CD14-positive monocyte (primary cell): ENCODE measurements at regions not wholly inside any gene's neighbourhood (a gene's known extent, or its start where the extent isn't known, plus 50 kb on each side); places are given as distances from the start of the nearest gene placed in this dataset.

Source experiments
- DNase-seq, 3 donors: peaks; one replicate each; pipeline ENCODE4 v3.0.0-alpha.2; 2011 to 2022
- H2AFZ ChIP-seq: 2 replicates; pipeline ENCODE4 v1.6.0; 2012; ENCODE audit warnings: mild to moderate bottlenecking, low read depth, low read length, inconsistent platforms; ENCODE audit not compliant: insufficient read depth, poor library complexity, severe bottlenecking
- H3K27ac ChIP-seq, 2 donors: 1 replicate in 1 of 2; 2 replicates in 1 of 2; pipeline ENCODE4 v1.5.1; 2012 to 2013; ENCODE audit warnings: low read length in 2 of 2, control low read depth in 1 of 2, inconsistent platforms in 1 of 2, low read depth in 1 of 2, mild to moderate bottlenecking in 1 of 2
- H3K27me3 ChIP-seq, 2 donors: one replicate each; pipeline versions ENCODE4 v1.6.0 to v1.6.1; 2011 to 2013; ENCODE audit warnings: low read length in 2 of 2; ENCODE audit not compliant: control insufficient read depth in 2 of 2, insufficient read depth in 2 of 2
- H3K36me3 ChIP-seq, 2 donors: replicated peaks in 1 of 2; 1 replicate in 1 of 2; 2 replicates in 1 of 2; pipeline versions ENCODE4 v1.5.1 to v1.6.1; 2012 to 2013; ENCODE audit warnings: low read length in 2 of 2, control low read depth in 1 of 2, inconsistent platforms in 1 of 2, mild to moderate bottlenecking in 1 of 2; ENCODE audit not compliant: insufficient read depth in 2 of 2, control insufficient read depth in 1 of 2
- H3K4me1 ChIP-seq, 2 donors: 1 replicate in 1 of 2; 2 replicates in 1 of 2; pipeline versions ENCODE4 v1.5.1 to v1.6.1; 2012 to 2013; ENCODE audit warnings: low read length in 2 of 2, control low read depth in 1 of 2, inconsistent platforms in 1 of 2, mild to moderate bottlenecking in 1 of 2, moderate library complexity in 1 of 2; ENCODE audit not compliant: insufficient read depth in 2 of 2, control insufficient read depth in 1 of 2
- H3K4me2 ChIP-seq: replicated peaks from 2 replicates; pipeline ENCODE3; 2012; ENCODE audit warnings: low read length, moderate library complexity, mild to moderate bottlenecking; ENCODE audit not compliant: poor library complexity, severe bottlenecking; ENCODE audit errors: extremely low read depth
- H3K4me3 ChIP-seq, 3 experiments: fragments of 200-600 bp in 1 of 3; sonication (generic) in 1 of 3; replicated peaks in 1 of 3; 1 replicate in 2 of 3; 2 replicates in 1 of 3; pipeline ENCODE4 v1.5.1; 2011 to 2013; ENCODE audit warnings: low read length in 3 of 3, mild to moderate bottlenecking in 3 of 3, control low read depth in 2 of 3, low read depth in 2 of 3, inconsistent platforms in 1 of 3, moderate library complexity in 1 of 3
- H3K79me2 ChIP-seq: 2 replicates; pipeline ENCODE4 v1.6.0; 2012; ENCODE audit warnings: mild to moderate bottlenecking, control low read depth, inconsistent platforms, low read length, moderate library complexity; ENCODE audit not compliant: insufficient read depth
- H3K9ac ChIP-seq: 2 replicates; pipeline ENCODE4 v1.6.0; 2017; ENCODE audit warnings: low read length, mild to moderate bottlenecking; ENCODE audit not compliant: insufficient read depth, poor library complexity, severe bottlenecking
- H3K9me3 ChIP-seq, 2 donors: replicated peaks in 1 of 2; 1 replicate in 1 of 2; 2 replicates in 1 of 2; pipeline versions ENCODE4 v1.5.1 to v1.6.1; 2012 to 2013; ENCODE audit warnings: low read length in 2 of 2, control low read depth in 1 of 2; ENCODE audit not compliant: control insufficient read depth in 1 of 2, insufficient read depth in 1 of 2
- H4K20me1 ChIP-seq: 2 replicates; pipeline ENCODE4 v1.6.0; 2012; ENCODE audit warnings: mild to moderate bottlenecking, low read length, control low read depth, moderate library complexity; ENCODE audit not compliant: insufficient read depth
- H3K27ac Mint-ChIP-seq, 7 donors: one replicate each; pipeline ENCODE4 v1.8.0; 2020; ENCODE audit warnings: mild to moderate bottlenecking in 7 of 7, mixed read lengths in 7 of 7, moderate library complexity in 6 of 7, inconsistent platforms in 2 of 7
- H3K27me3 Mint-ChIP-seq, 3 donors: one replicate each; pipeline ENCODE4 v1.8.0; 2021 to 2022; ENCODE audit warnings: low read depth in 3 of 3, mild to moderate bottlenecking in 3 of 3, mixed read lengths in 3 of 3, moderate library complexity in 3 of 3, inconsistent platforms in 1 of 3
- H3K36me3 Mint-ChIP-seq, 2 donors: one replicate each; pipeline ENCODE4 v1.8.0; 2020; ENCODE audit warnings: mixed read lengths in 2 of 2, inconsistent platforms in 1 of 2, mild to moderate bottlenecking in 1 of 2
- H3K4me1 Mint-ChIP-seq: one replicate; pipeline ENCODE4 v1.8.0; 2020; ENCODE audit warnings: mild to moderate bottlenecking, mixed read lengths
- H3K4me3 Mint-ChIP-seq, 2 donors: one replicate each; pipeline ENCODE4 v1.8.0; 2020; ENCODE audit warnings: mild to moderate bottlenecking in 2 of 2, mixed read lengths in 2 of 2, moderate library complexity in 1 of 2
- H3K9me3 Mint-ChIP-seq, 7 donors: one replicate each; pipeline ENCODE4 v1.8.0; 2020 to 2022; ENCODE audit warnings: mixed read lengths in 7 of 7, mild to moderate bottlenecking in 6 of 7, moderate library complexity in 6 of 7, inconsistent platforms in 2 of 7
- WGBS: methylation state at CpG from one replicate; pipeline ENCODE4 v1.1.5; 2013; ENCODE audit warnings: missing lambda C conversion rate; ENCODE audit not compliant: insufficient coverage; 5-methylcytosine and 5-hydroxymethylcytosine counted together
- intact Hi-C, 2 donors: fragments of 100-400 bp; cut with micrococcal nuclease; formaldehyde crosslinking; loops; one replicate each; pipeline versions ENCODE4 v1.15.0 to v1.15.1; 2023
- TF ChIP-seq, protein P1 (sequence below): fragments of 200-600 bp; IDR thresholded peaks from one replicate; pipeline ENCODE4 v1.8.0; 2022; ENCODE audit warnings: antibody characterized with exemption, mild to moderate bottlenecking

- Mint-ChIP-seq H3K4me3 (no peak overlapping the region), H3K27ac (peak overlapping the region; percentile 33 to 80 (median 66)), H3K27me3 (peaks cover 0 to 1% (median 1%) of the 10 kb centered on the region in 3 donors), H3K4me1 (peaks cover 57% of the 10 kb centered on the region), H3K9me3 (peaks cover 0 to 4% (median 0%) of the 10 kb centered on the region in 7 donors), H3K36me3 (peaks cover 0 to 1% of the 10 kb centered on the region in 2 donors)
- peak; percentile 38 to 73 (median 52) for DNase-seq
- no peaks in the 10 kb centered on the region for H3K9me3 ChIP-seq
- no peak overlapping the region for H3K4me3 ChIP-seq
- intact Hi-C loops = loop anchor here (5.0 to 10.0 kb wide), 2 partner anchors 305 to 452 kb away; no protein-coding TSS in a partner anchor
- H3K9ac ChIP-seq = no peak overlapping the region
- H2AFZ ChIP-seq = no peak overlapping the region
- WGBS = 20% methylated on average over 1 of the region's 2 CpGs
- H3K27ac ChIP-seq = peak overlapping the region in 1 of 2 donors; percentile 55
- H3K79me2 ChIP-seq = no peaks in the 10 kb centered on the region
- no peaks in the 10 kb centered on the region for H4K20me1 ChIP-seq
- no peaks in the 10 kb centered on the region for H3K36me3 ChIP-seq
- H3K27me3 ChIP-seq = no peaks in the 10 kb centered on the region
- TF ChIP-seq, protein P1, sequence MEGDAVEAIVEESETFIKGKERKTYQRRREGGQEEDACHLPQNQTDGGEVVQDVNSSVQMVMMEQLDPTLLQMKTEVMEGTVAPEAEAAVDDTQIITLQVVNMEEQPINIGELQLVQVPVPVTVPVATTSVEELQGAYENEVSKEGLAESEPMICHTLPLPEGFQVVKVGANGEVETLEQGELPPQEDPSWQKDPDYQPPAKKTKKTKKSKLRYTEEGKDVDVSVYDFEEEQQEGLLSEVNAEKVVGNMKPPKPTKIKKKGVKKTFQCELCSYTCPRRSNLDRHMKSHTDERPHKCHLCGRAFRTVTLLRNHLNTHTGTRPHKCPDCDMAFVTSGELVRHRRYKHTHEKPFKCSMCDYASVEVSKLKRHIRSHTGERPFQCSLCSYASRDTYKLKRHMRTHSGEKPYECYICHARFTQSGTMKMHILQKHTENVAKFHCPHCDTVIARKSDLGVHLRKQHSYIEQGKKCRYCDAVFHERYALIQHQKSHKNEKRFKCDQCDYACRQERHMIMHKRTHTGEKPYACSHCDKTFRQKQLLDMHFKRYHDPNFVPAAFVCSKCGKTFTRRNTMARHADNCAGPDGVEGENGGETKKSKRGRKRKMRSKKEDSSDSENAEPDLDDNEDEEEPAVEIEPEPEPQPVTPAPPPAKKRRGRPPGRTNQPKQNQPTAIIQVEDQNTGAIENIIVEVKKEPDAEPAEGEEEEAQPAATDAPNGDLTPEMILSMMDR = no peak
- H3K4me2 ChIP-seq = no peak overlapping the region
- H3K4me1 ChIP-seq = peaks cover 48 to 61% of the 10 kb centered on the region in 2 donors
Observed at GRCh38 chr12:11580125-11580751, 69.2 kb upstream of the ETV6 start.

GRCh38 chr12:11581179-11581755, 68.2 kb upstream of the ETV6 start:
- peaks cover 0 to 1% (median 1%) of the 10 kb centered on the region in 3 donors for H3K27me3 Mint-ChIP-seq
- no peaks in the 10 kb centered on the region for H3K27me3 ChIP-seq
- intact Hi-C loops = loop anchor here (1.0 to 10.0 kb wide), 3 partner anchors 304 to 452 kb away; no protein-coding TSS in a partner anchor

More at GRCh38 chr12:11581179-11581755, 68.2 kb upstream of the ETV6 start:
- H3K79me2 ChIP-seq = no peaks in the 10 kb centered on the region
- H4K20me1 ChIP-seq = no peaks in the 10 kb centered on the region
- H3K4me2 ChIP-seq = no peak overlapping the region
- H3K4me1 ChIP-seq = peaks cover 43 to 55% of the 10 kb centered on the region in 2 donors
- no peak overlapping the region for H3K9ac ChIP-seq
- peaks cover 0 to 1% of the 10 kb centered on the region in 2 donors for H3K36me3 Mint-ChIP-seq
- DNase-seq = peak; percentile 59 to 79 (median 72)
- no peak overlapping the region for H2AFZ ChIP-seq
- H3K9me3 ChIP-seq = no peaks in the 10 kb centered on the region
- peaks cover 0 to 4% (median 0%) of the 10 kb centered on the region in 7 donors for H3K9me3 Mint-ChIP-seq
- H3K4me3 ChIP-seq = no peak overlapping the region
- no peak overlapping the region for H3K4me3 Mint-ChIP-seq
- TF ChIP-seq, protein P1 = peak; percentile 84
- no peaks in the 10 kb centered on the region for H3K36me3 ChIP-seq
- H3K27ac Mint-ChIP-seq = peak overlapping the region in 2 of 7 donors; percentile 30 to 35
- H3K27ac ChIP-seq = no peak overlapping the region
- no CpG with 5 or more reads among the region's 2 CpGs for WGBS
- peaks cover 53% of the 10 kb centered on the region for H3K4me1 Mint-ChIP-seq
